HFF-Myc (cell line): ENCODE measurements at regions not wholly inside any gene's neighbourhood (a gene's known extent, or its start where the extent isn't known, plus 50 kb on each side); places are given as distances from the start of the nearest gene placed in this dataset.

Experiments
- DNase-seq: peaks from one replicate; pipeline ENCODE4 v3.0.0-alpha.2; 2011; ENCODE audit warnings: low read depth; ENCODE audit errors: extremely low read depth
- H3K4me3 ChIP-seq: replicated peaks from 2 replicates; pipeline ENCODE4 v1.5.1; 2011; ENCODE audit warnings: low read depth, mild to moderate bottlenecking, control low read depth, low read length
- CTCF ChIP-seq: IDR thresholded peaks from 2 replicates; pipeline ENCODE4 v1.5.1; 2012; ENCODE audit warnings: mild to moderate bottlenecking, low read depth, low read length, control low read depth; ENCODE audit errors: missing control alignments

GRCh38 chr12:24069532-24070395 lies 120.3 kb upstream of the SOX5 start:
- DNase-seq, result no peak
- TF ChIP-seq CTCF, result no peak
- no peak overlapping the region for H3K4me3 ChIP-seq

GRCh38 chr12:24066865-24067264 lies 117.4 kb upstream of the SOX5 start:
- H3K4me3 ChIP-seq, result no peak overlapping the region
- TF ChIP-seq CTCF, result no peak
- DNase-seq, result no peak

- no peak overlapping the region for H3K4me3 ChIP-seq
- no peak for TF ChIP-seq CTCF
- DNase-seq, result no peak
These were observed 116.6 kb upstream of the SOX5 start for GRCh38 chr12:24066097-24066496.

- H3K4me3 ChIP-seq, result no peak overlapping the region
- no peak for DNase-seq
- TF ChIP-seq CTCF, result no peak
These were observed 113.3 kb upstream of the SOX5 start for GRCh38 chr12:24062642-24063245.

- no peak for DNase-seq
- no peak for TF ChIP-seq CTCF
- H3K4me3 ChIP-seq, result no peak overlapping the region
These were observed 110.6 kb upstream of the SOX5 start for GRCh38 chr12:24060089-24060488.

GRCh38 chr12:24057920-24058476 lies 108.5 kb upstream of the SOX5 start:
- no peak for TF ChIP-seq CTCF
- no peak overlapping the region for H3K4me3 ChIP-seq
- DNase-seq, result no peak
